ENCODE measurements at regions not wholly inside any gene's neighbourhood (a gene's known extent, or its start where the extent isn't known, plus 50 kb on each side); places are given as distances from the start of the nearest gene placed in this dataset.
A peak's percentile ranks its signal among the peaks of the same experiment; 100 is the strongest.

- no peak overlapping the region for H3K4me3 ChIP-seq
- TF ChIP-seq POLR2A (IDR thresholded peaks at IDR 0.05) = no peak
- peak in 3 of 6 experiments; percentile 16 to 59 (median 35) for TF ChIP-seq CTCF (IDR thresholded peaks at IDR 0.05)
- no peaks in the 10 kb centered on the region for H3K36me3 ChIP-seq
- H3K27ac ChIP-seq = no peak overlapping the region
- 42 to 58% methylated on average over 3 to 5 of the region's 6 CpGs for WGBS, 2 donors
- no peak for DNase-seq
- H3K9me3 ChIP-seq = no peaks in the 10 kb centered on the region
- intact Hi-C loops (cut with DNase I) = no loop called here
- peaks cover 0 to 20% (median 0%) of the 10 kb centered on the region in 4 donors for H3K27me3 ChIP-seq
- peaks cover 0 to 22% (median 6%) of the 10 kb centered on the region in 3 donors for H3K4me1 ChIP-seq
Observed at GRCh38 chr17:73874008-73874720, 229.9 kb upstream of the SDK2 start.

- intact Hi-C loops (cut with DNase I) = no loop called here
- Histone ChIP-seq H3K27me3 (peaks cover 0 to 20% (median 0%) of the 10 kb centered on the region in 4 donors), H3K4me1 (peaks cover 0 to 22% (median 6%) of the 10 kb centered on the region in 3 donors), H3K9me3 (no peaks in the 10 kb centered on the region), H3K27ac (no peak overlapping the region), H3K4me3 (no peak overlapping the region), H3K36me3 (no peaks in the 10 kb centered on the region)
- TF ChIP-seq POLR2A (IDR thresholded peaks at IDR 0.05) (no peak), CTCF (IDR thresholded peaks at IDR 0.05) (no peak)
- WGBS, 2 donors = 52 to 58% methylated on average over 3 of the region's 3 CpGs
- no peak for DNase-seq
Observed at GRCh38 chr17:73875346-73875745, 231.1 kb upstream of the SDK2 start.

GRCh38 chr17:73877962-73878361, 233.7 kb upstream of the SDK2 start:
- TF ChIP-seq CTCF (IDR thresholded peaks at IDR 0.05) (no peak), POLR2A (IDR thresholded peaks at IDR 0.05) (no peak)
- no peak for DNase-seq
- H3K9me3 ChIP-seq = no peaks in the 10 kb centered on the region
- WGBS, 2 donors = 60 to 61% methylated on average over 1 to 6 of the region's 9 CpGs
- no peaks in the 10 kb centered on the region for H3K36me3 ChIP-seq
- no peak overlapping the region for H3K4me3 ChIP-seq
- H3K27me3 ChIP-seq = peaks cover 0 to 31% (median 0%) of the 10 kb centered on the region in 4 donors
- intact Hi-C loops (cut with DNase I) = no loop called here
- H3K27ac ChIP-seq = no peak overlapping the region
- H3K4me1 ChIP-seq = peaks cover 0 to 22% (median 6%) of the 10 kb centered on the region in 3 donors

- Histone ChIP-seq H3K27ac (no peak overlapping the region), H3K4me3 (no peak overlapping the region), H3K27me3 (peaks cover 0 to 41% (median 0%) of the 10 kb centered on the region in 4 donors), H3K9me3 (no peaks in the 10 kb centered on the region), H3K36me3 (no peaks in the 10 kb centered on the region), H3K4me1 (peaks cover 0 to 17% (median 6%) of the 10 kb centered on the region in 3 donors)
- intact Hi-C loops (cut with DNase I) = no loop called here
- TF ChIP-seq POLR2A (IDR thresholded peaks at IDR 0.05) = no peak
- no peak for TF ChIP-seq CTCF (IDR thresholded peaks at IDR 0.05)
- no peak for DNase-seq
- WGBS, 2 donors = 85 to 86% methylated on average over 4 to 11 of the region's 14 CpGs
Observed at GRCh38 chr17:73878923-73879322, 234.7 kb upstream of the SDK2 start.

- Histone ChIP-seq H3K36me3 (no peaks in the 10 kb centered on the region), H3K27me3 (peaks cover 0 to 51% (median 0%) of the 10 kb centered on the region in 4 donors), H3K27ac (no peak overlapping the region), H3K9me3 (no peaks in the 10 kb centered on the region), H3K4me3 (no peak overlapping the region), H3K4me1 (peaks cover 0 to 6% (median 0%) of the 10 kb centered on the region in 3 donors)
- 60% methylated on average over 1 of the region's 5 CpGs; no CpG with 5 or more reads in 1 of the 2 donors for WGBS, 2 donors
- DNase-seq = no peak
- TF ChIP-seq POLR2A (IDR thresholded peaks at IDR 0.05) (no peak), CTCF (IDR thresholded peaks at IDR 0.05) (no peak)
- intact Hi-C loops (cut with DNase I) = no loop called here
Observed at GRCh38 chr17:73879987-73880386, 235.7 kb upstream of the SDK2 start.

All from esophagus squamous epithelium (tissue), 5 donors.